Inflammatory macrophage treated with lipopolysaccharide for 1 hour (primary cell): ENCODE measurements at regions not wholly inside any gene's neighbourhood (a gene's known extent, or its start where the extent isn't known, plus 50 kb on each side); places are given as distances from the start of the nearest gene placed in this dataset.
A peak's percentile ranks its signal among the peaks of the same experiment; 100 is the strongest.
"Not testable (repeated sequence)": the region's sequence is repeated elsewhere in the genome, so short reads cannot be mapped to it uniquely, and the experiment has no call there.

Source experiments
- DNase-seq, 2 donors: peaks; one replicate each; pipeline ENCODE4 v3.0.0-alpha.2; 2020 to 2022

GRCh38 chr7:20521243-20521642 lies 94.2 kb upstream of the ABCB5 start:
- peak; percentile 24 to 35 for DNase-seq

GRCh38 chr7:20529260-20529659 lies 86.2 kb upstream of the ABCB5 start:
- no peak for DNase-seq

GRCh38 chr7:20532890-20533289 lies 82.6 kb upstream of the ABCB5 start:
- no peak for DNase-seq

GRCh38 chr7:20534543-20534942 lies 80.9 kb upstream of the ABCB5 start:
- no peak for DNase-seq

- no peak for DNase-seq
Observed at GRCh38 chr7:20535541-20535940, 79.9 kb upstream of the ABCB5 start.

- DNase-seq: peak in 1 of 2 donors; percentile 20
Observed at GRCh38 chr7:20539201-20539600, 76.3 kb upstream of the ABCB5 start.

GRCh38 chr7:20541608-20542349 lies 73.7 kb upstream of the ABCB5 start:
- no peak for DNase-seq

- peak; percentile 24 to 37 for DNase-seq
Observed at GRCh38 chr7:20542594-20542993, 72.9 kb upstream of the ABCB5 start.

- no peak for DNase-seq
Observed at GRCh38 chr7:20543500-20543899, 72.0 kb upstream of the ABCB5 start.

- no peak for DNase-seq
Observed at GRCh38 chr7:20545016-20545415, 70.5 kb upstream of the ABCB5 start.

GRCh38 chr7:20546958-20547357 lies 68.5 kb upstream of the ABCB5 start:
- DNase-seq: not testable (repeated sequence)

- DNase-seq: no peak
Observed at GRCh38 chr7:20554072-20554471, 61.4 kb upstream of the ABCB5 start.

- no peak for DNase-seq
Observed at GRCh38 chr7:20556091-20556490, 59.4 kb upstream of the ABCB5 start.

GRCh38 chr7:20557116-20557515 lies 58.4 kb upstream of the ABCB5 start:
- DNase-seq: no peak

GRCh38 chr7:20558963-20559716 lies 56.3 kb upstream of the ABCB5 start:
- no peak for DNase-seq

- no peak for DNase-seq
Observed at GRCh38 chr7:20559883-20560282, 55.6 kb upstream of the ABCB5 start.

- DNase-seq: no peak
Observed at GRCh38 chr7:20560325-20561180, 54.9 kb upstream of the ABCB5 start.

GRCh38 chr7:20561466-20561865 lies 54.0 kb upstream of the ABCB5 start:
- DNase-seq: peak in 1 of 2 donors; percentile 22

GRCh38 chr7:20561908-20562307 lies 53.6 kb upstream of the ABCB5 start:
- no peak for DNase-seq

GRCh38 chr7:20562461-20562860 lies 53.0 kb upstream of the ABCB5 start:
- DNase-seq: no peak
